ENCODE measurements at regions not wholly inside any gene's neighbourhood (a gene's known extent, or its start where the extent isn't known, plus 50 kb on each side); places are given as distances from the start of the nearest gene placed in this dataset.
A peak's percentile ranks its signal among the peaks of the same experiment; 100 is the strongest.
"Not testable (repeated sequence)": the region's sequence is repeated elsewhere in the genome, so short reads cannot be mapped to it uniquely, and the experiment has no call there.

GRCh38 chr3:35439663-35440062, 199.7 kb upstream of the ARPP21 start:
- DNase-seq, result no peak

- DNase-seq, result no peak
These were observed 198.5 kb upstream of the ARPP21 start for GRCh38 chr3:35440826-35441225.

GRCh38 chr3:35446896-35447295, 192.4 kb upstream of the ARPP21 start:
- DNase-seq, result no peak

- DNase-seq, result no peak
These were observed 191.2 kb upstream of the ARPP21 start for GRCh38 chr3:35448121-35448520.

- no peak for DNase-seq
These were observed 190.6 kb upstream of the ARPP21 start for GRCh38 chr3:35448681-35449080.

- not testable (repeated sequence) for DNase-seq
These were observed 184.5 kb upstream of the ARPP21 start for GRCh38 chr3:35454819-35455218.

GRCh38 chr3:35473956-35474355, 165.4 kb upstream of the ARPP21 start:
- DNase-seq, result no peak

GRCh38 chr3:35482566-35482965, 156.8 kb upstream of the ARPP21 start:
- not testable (repeated sequence) for DNase-seq

GRCh38 chr3:35483131-35483530, 156.2 kb upstream of the ARPP21 start:
- no peak for DNase-seq

GRCh38 chr3:35484929-35485530, 154.3 kb upstream of the ARPP21 start:
- no peak for DNase-seq

- no peak for DNase-seq
These were observed 153.0 kb upstream of the ARPP21 start for GRCh38 chr3:35486295-35486694.

- DNase-seq, result no peak
These were observed 151.9 kb upstream of the ARPP21 start for GRCh38 chr3:35487376-35487775.

- DNase-seq, result no peak
These were observed 150.8 kb upstream of the ARPP21 start for GRCh38 chr3:35488526-35488925.

GRCh38 chr3:35492841-35493240, 146.5 kb upstream of the ARPP21 start:
- DNase-seq, result no peak

- no peak for DNase-seq
These were observed 140.7 kb upstream of the ARPP21 start for GRCh38 chr3:35498506-35499210.

- no peak for DNase-seq
These were observed 138.5 kb upstream of the ARPP21 start for GRCh38 chr3:35500641-35501350.

- no peak for DNase-seq
These were observed 136.6 kb upstream of the ARPP21 start for GRCh38 chr3:35502699-35503098.

GRCh38 chr3:35505181-35505580, 134.1 kb upstream of the ARPP21 start:
- DNase-seq, result no peak

- DNase-seq, result no peak
These were observed 133.6 kb upstream of the ARPP21 start for GRCh38 chr3:35505772-35506171.

GRCh38 chr3:35519936-35520335, 119.4 kb upstream of the ARPP21 start:
- no peak for DNase-seq

GRCh38 chr3:35521196-35521595, 118.1 kb upstream of the ARPP21 start:
- no peak for DNase-seq

- no peak for DNase-seq
These were observed 116.9 kb upstream of the ARPP21 start for GRCh38 chr3:35522450-35522849.

GRCh38 chr3:35523074-35523473, 116.3 kb upstream of the ARPP21 start:
- no peak for DNase-seq

- DNase-seq, result peak; percentile 7
These were observed 115.5 kb upstream of the ARPP21 start for GRCh38 chr3:35523838-35524237.
